Transverse colon (tissue), 4 donors: ENCODE measurements at regions not wholly inside any gene's neighbourhood (a gene's known extent, or its start where the extent isn't known, plus 50 kb on each side); places are given as distances from the start of the nearest gene placed in this dataset.

Experiments
- DNase-seq: peaks from one replicate; pipeline ENCODE4 v3.0.0-alpha.2; 2019
- H3K27ac ChIP-seq, 4 donors: fragments of 200-600 bp; sonication (generic); 2 replicates each; pipeline ENCODE4 v1.5.1; 2016 to 2018; ENCODE audit warnings: inconsistent platforms in 4 of 4
- H3K27me3 ChIP-seq: fragments of 200-600 bp; sonication (generic); 2 replicates; pipeline ENCODE4 v1.5.1; 2017; ENCODE audit warnings: inconsistent platforms
- H3K36me3 ChIP-seq, 4 donors: fragments of 200-600 bp; sonication (generic); 2 replicates each; pipeline ENCODE4 v1.5.1; 2017 to 2019; ENCODE audit warnings: inconsistent platforms in 4 of 4
- H3K4me1 ChIP-seq, 4 donors: fragments of 200-600 bp; sonication (generic); 2 replicates each; pipeline ENCODE4 v1.5.1; 2017 to 2020; ENCODE audit warnings: inconsistent platforms in 4 of 4
- H3K4me3 ChIP-seq, 4 donors: fragments of 200-600 bp; sonication (generic); 1 replicate in 1 of 4; 2 replicates in 3 of 4; pipeline versions ENCODE4 v1.5.1 to v1.6.1; 2017 to 2019; ENCODE audit warnings: inconsistent platforms in 4 of 4
- H3K9me3 ChIP-seq, 2 donors: fragments of 200-600 bp; sonication (generic); 2 replicates each; pipeline ENCODE4 v1.5.1; 2017 to 2019; ENCODE audit warnings: inconsistent platforms in 2 of 2
- EP300 ChIP-seq: sonication (generic); formaldehyde crosslinking; IDR thresholded peaks from one replicate; pipeline ENCODE4 v1.6.1; 2017; ENCODE audit warnings: antibody characterized with exemption, low read depth
- POLR2A ChIP-seq: fragments of 450-650 bp; IDR thresholded peaks from one replicate; pipeline ENCODE4 v1.6.1; 2016; ENCODE audit warnings: antibody characterized with exemption, mild to moderate bottlenecking, moderate library complexity
- POLR2AphosphoS5 ChIP-seq, 3 donors: sonication (generic); formaldehyde crosslinking; IDR thresholded peaks; one replicate each; pipeline ENCODE4 v1.6.1; 2016; ENCODE audit warnings: antibody characterized with exemption in 3 of 3
- WGBS, 2 donors: methylation state at CpG; one replicate each; pipeline ENCODE4 v1.1.5; 2018; ENCODE audit warnings: low coverage in 1 of 2; 5-methylcytosine and 5-hydroxymethylcytosine counted together
- in situ Hi-C, 4 donors: fragments of 200-750 bp; cut with MboI; loops; one replicate each; pipeline versions ENCODE4 v1.15.0 to v1.15.1; 2017; ENCODE audit warnings: low sequenced_read_pairs in 3 of 4, low pct_ligation_motif_present in 1 of 4, low pct_unique_long_range_greater_than_20kb in 1 of 4
- intact Hi-C: fragments of 100-400 bp; cut with DNase I; formaldehyde crosslinking; loops from one replicate; pipeline ENCODE4 v1.15.1; 2023; ENCODE audit warnings: low total_unique reads
- TF ChIP-seq, protein P1 (sequence below), 5 experiments: fragments of 200-600 bp in 3 of 5; fragments of 450-650 bp in 2 of 5; sonication (generic) in 3 of 5; IDR thresholded peaks; 1 replicate in 2 of 5; 2 replicates in 3 of 5; pipeline ENCODE4 v1.5.1; 2016 to 2017; ENCODE audit warnings: antibody characterized with exemption in 5 of 5, inconsistent platforms in 3 of 5, mild to moderate bottlenecking in 2 of 5, moderate library complexity in 1 of 5

DNA sequence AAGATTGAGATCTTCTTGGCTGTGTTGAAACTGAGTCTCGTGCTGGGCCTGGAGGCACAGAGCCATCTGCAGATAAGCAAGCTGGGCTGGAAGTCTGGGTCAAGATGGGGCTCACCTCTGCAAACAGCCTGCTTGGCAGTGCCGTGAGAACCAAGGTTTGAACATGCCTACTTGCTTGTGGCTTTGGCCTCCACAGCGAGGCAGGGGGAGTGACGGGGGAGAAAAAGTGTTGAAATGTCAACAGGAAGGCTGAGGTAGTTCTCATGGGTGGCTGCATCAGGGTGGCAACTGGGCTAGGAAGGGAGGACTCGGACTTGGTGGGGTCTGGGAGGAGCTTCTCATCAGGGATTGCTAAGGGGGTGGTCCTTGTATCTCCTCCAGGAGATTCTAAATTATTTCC is 99.7 kb downstream of the THNSL2 start:
- intact Hi-C loops, result loop anchor here (10.0 kb wide), 1 partner anchor 675 kb away; no protein-coding TSS in a partner anchor
- 66 to 92% methylated on average over 2 to 5 of the region's 5 CpGs for WGBS, 2 donors
- H3K9me3 ChIP-seq, result no peaks in the 10 kb centered on the region
- H3K27ac ChIP-seq, result no peak overlapping the region
- no peaks in the 10 kb centered on the region for H3K27me3 ChIP-seq
- H3K4me3 ChIP-seq, result no peak overlapping the region
- in situ Hi-C loops, result no loop called here
- TF ChIP-seq, protein P1, sequence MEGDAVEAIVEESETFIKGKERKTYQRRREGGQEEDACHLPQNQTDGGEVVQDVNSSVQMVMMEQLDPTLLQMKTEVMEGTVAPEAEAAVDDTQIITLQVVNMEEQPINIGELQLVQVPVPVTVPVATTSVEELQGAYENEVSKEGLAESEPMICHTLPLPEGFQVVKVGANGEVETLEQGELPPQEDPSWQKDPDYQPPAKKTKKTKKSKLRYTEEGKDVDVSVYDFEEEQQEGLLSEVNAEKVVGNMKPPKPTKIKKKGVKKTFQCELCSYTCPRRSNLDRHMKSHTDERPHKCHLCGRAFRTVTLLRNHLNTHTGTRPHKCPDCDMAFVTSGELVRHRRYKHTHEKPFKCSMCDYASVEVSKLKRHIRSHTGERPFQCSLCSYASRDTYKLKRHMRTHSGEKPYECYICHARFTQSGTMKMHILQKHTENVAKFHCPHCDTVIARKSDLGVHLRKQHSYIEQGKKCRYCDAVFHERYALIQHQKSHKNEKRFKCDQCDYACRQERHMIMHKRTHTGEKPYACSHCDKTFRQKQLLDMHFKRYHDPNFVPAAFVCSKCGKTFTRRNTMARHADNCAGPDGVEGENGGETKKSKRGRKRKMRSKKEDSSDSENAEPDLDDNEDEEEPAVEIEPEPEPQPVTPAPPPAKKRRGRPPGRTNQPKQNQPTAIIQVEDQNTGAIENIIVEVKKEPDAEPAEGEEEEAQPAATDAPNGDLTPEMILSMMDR (IDR thresholded peaks at IDR 0.05), result no peak
- no peak for TF ChIP-seq EP300
- no peak for TF ChIP-seq POLR2AphosphoS5 (IDR thresholded peaks at IDR 0.05)
- TF ChIP-seq POLR2A, result no peak
- DNase-seq, result no peak
- H3K4me1 ChIP-seq, result no peaks in the 10 kb centered on the region
- no peaks in the 10 kb centered on the region for H3K36me3 ChIP-seq

DNA sequence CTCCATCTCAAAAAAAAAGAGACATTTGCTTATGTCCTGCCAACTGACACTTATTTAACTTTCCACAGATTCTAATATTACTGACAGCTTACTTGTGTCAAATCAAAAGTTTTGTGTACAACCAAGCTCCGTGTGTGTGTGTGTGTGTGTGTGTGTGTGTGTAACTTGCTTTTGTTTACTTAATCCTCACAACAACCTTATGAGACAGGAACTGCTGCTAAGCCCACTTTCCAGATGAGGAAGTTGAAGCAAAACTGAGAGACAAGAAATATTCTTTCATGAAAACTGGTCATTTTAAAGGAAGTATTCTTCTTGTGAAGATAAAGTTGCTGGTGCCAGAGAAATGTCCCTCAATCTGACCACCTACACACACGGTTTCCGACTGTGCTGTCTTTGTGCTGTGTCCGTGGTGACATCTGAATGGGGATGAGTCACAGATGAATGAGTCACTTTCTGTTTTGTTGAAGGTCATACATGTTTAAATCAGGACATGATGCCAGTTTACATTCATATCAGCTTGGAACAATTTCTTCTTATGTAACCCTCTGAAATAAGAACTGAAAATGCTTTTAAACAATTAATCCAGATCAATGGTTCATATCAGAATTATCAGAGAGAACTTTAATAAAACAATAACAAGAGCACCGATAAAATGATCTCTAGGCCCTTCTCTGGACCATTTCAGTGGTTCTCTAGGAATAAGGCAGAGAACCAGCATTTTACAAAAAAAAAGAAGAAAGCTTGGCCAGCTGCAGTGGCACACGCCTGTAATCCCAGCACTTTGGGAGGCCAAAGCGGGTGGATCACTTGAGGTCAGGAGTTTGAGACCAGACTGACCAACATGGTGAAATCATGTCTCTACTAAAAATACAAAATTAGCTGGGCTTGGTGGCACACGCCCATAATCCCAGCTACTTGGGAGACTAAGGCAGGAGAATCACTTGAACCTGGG is 95.5 kb downstream of the THNSL2 start:
- Histone ChIP-seq H3K36me3 (no peaks in the 10 kb centered on the region), H3K4me3 (no peak overlapping the region), H3K4me1 (no peaks in the 10 kb centered on the region), H3K27ac (no peak overlapping the region), H3K27me3 (no peaks in the 10 kb centered on the region), H3K9me3 (no peaks in the 10 kb centered on the region)
- in situ Hi-C loops (no loop called here), intact Hi-C loops (no loop called here)
- WGBS, 2 donors, result 29 to 42% methylated on average over 5 to 8 of the region's 8 CpGs
- TF ChIP-seq, protein P1 (IDR thresholded peaks at IDR 0.05), result no peak
- TF ChIP-seq POLR2A (no peak), EP300 (no peak), POLR2AphosphoS5 (IDR thresholded peaks at IDR 0.05) (no peak)
- DNase-seq, result no peak

DNA sequence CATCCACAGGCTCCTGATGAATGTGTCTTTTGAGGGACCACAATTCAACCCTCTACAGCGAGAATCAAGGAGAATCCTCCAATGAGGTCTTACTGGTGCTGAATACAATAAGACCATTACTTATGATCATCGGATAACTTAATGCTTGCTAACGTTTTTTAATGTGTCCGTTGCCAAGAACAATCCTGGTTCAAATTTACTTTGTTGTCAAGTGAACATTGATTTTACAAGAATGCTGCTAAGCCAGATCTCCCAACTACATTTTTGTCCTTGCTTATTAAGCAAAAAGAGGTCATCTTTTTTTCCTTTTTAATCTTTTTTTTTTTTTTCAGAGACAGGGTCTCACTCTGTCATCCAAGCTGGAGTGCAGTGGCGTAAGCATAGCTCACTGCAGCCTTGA is 93.7 kb downstream of the THNSL2 start:
- WGBS, 2 donors, result 79 to 81% methylated on average over 4 to 5 of the region's 5 CpGs
- H3K4me3 ChIP-seq, result no peak overlapping the region
- no peaks in the 10 kb centered on the region for H3K36me3 ChIP-seq
- no peaks in the 10 kb centered on the region for H3K4me1 ChIP-seq
- no peaks in the 10 kb centered on the region for H3K9me3 ChIP-seq
- DNase-seq, result no peak
- TF ChIP-seq EP300 (no peak), POLR2A (no peak), POLR2AphosphoS5 (IDR thresholded peaks at IDR 0.05) (no peak)
- TF ChIP-seq, protein P1 (IDR thresholded peaks at IDR 0.05), result no peak
- no peaks in the 10 kb centered on the region for H3K27me3 ChIP-seq
- in situ Hi-C loops (no loop called here), intact Hi-C loops (no loop called here)
- H3K27ac ChIP-seq, result no peak overlapping the region

DNA sequence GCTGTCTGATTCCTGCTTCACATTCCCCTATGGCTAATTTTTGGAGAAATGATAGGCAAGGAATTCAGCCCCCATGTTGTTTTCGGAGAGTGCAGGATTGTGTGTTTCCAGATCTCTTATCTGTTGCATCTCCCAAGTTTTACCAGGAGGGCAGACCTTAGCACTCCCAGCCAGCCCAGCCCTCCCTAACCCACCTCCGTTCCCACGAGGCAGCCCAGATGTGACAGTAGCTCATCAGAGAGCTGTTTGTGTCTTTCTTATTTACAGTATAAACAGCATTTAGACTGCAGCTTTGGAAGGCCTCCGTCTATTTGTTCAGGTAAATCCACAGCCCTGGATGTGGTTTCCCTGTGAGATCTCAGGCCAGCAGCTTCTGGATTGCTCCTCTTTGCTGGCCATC is 91.6 kb downstream of the THNSL2 start:
- DNase-seq, result no peak
- intact Hi-C loops (no loop called here), in situ Hi-C loops (no loop called here)
- no peak overlapping the region for H3K4me3 ChIP-seq
- no peaks in the 10 kb centered on the region for H3K4me1 ChIP-seq
- H3K9me3 ChIP-seq, result no peaks in the 10 kb centered on the region
- TF ChIP-seq, protein P1 (IDR thresholded peaks at IDR 0.05), result no peak
- TF ChIP-seq POLR2AphosphoS5 (IDR thresholded peaks at IDR 0.05) (no peak), POLR2A (no peak), EP300 (no peak)
- H3K36me3 ChIP-seq, result no peaks in the 10 kb centered on the region
- 39 to 59% methylated on average over 3 to 4 of the region's 4 CpGs for WGBS, 2 donors
- H3K27me3 ChIP-seq, result no peaks in the 10 kb centered on the region
- no peak overlapping the region for H3K27ac ChIP-seq
